CD14-positive monocyte (primary cell): ENCODE measurements at regions not wholly inside any gene's neighbourhood (a gene's known extent, or its start where the extent isn't known, plus 50 kb on each side); places are given as distances from the start of the nearest gene placed in this dataset.

Experiments used
- DNase-seq, 3 donors: peaks; one replicate each; pipeline ENCODE4 v3.0.0-alpha.2; 2011 to 2022
- H2AFZ ChIP-seq: 2 replicates; pipeline ENCODE4 v1.6.0; 2012; ENCODE audit warnings: mild to moderate bottlenecking, low read depth, low read length, inconsistent platforms; ENCODE audit not compliant: insufficient read depth, poor library complexity, severe bottlenecking
- H3K27ac ChIP-seq, 2 donors: 1 replicate in 1 of 2; 2 replicates in 1 of 2; pipeline ENCODE4 v1.5.1; 2012 to 2013; ENCODE audit warnings: low read length in 2 of 2, control low read depth in 1 of 2, inconsistent platforms in 1 of 2, low read depth in 1 of 2, mild to moderate bottlenecking in 1 of 2
- H3K27me3 ChIP-seq, 2 donors: one replicate each; pipeline versions ENCODE4 v1.6.0 to v1.6.1; 2011 to 2013; ENCODE audit warnings: low read length in 2 of 2; ENCODE audit not compliant: control insufficient read depth in 2 of 2, insufficient read depth in 2 of 2
- H3K36me3 ChIP-seq, 2 donors: replicated peaks in 1 of 2; 1 replicate in 1 of 2; 2 replicates in 1 of 2; pipeline versions ENCODE4 v1.5.1 to v1.6.1; 2012 to 2013; ENCODE audit warnings: low read length in 2 of 2, control low read depth in 1 of 2, inconsistent platforms in 1 of 2, mild to moderate bottlenecking in 1 of 2; ENCODE audit not compliant: insufficient read depth in 2 of 2, control insufficient read depth in 1 of 2
- H3K4me1 ChIP-seq, 2 donors: 1 replicate in 1 of 2; 2 replicates in 1 of 2; pipeline versions ENCODE4 v1.5.1 to v1.6.1; 2012 to 2013; ENCODE audit warnings: low read length in 2 of 2, control low read depth in 1 of 2, inconsistent platforms in 1 of 2, mild to moderate bottlenecking in 1 of 2, moderate library complexity in 1 of 2; ENCODE audit not compliant: insufficient read depth in 2 of 2, control insufficient read depth in 1 of 2
- H3K4me2 ChIP-seq: replicated peaks from 2 replicates; pipeline ENCODE3; 2012; ENCODE audit warnings: low read length, moderate library complexity, mild to moderate bottlenecking; ENCODE audit not compliant: poor library complexity, severe bottlenecking; ENCODE audit errors: extremely low read depth
- H3K4me3 ChIP-seq, 3 experiments: fragments of 200-600 bp in 1 of 3; sonication (generic) in 1 of 3; replicated peaks in 1 of 3; 1 replicate in 2 of 3; 2 replicates in 1 of 3; pipeline ENCODE4 v1.5.1; 2011 to 2013; ENCODE audit warnings: low read length in 3 of 3, mild to moderate bottlenecking in 3 of 3, control low read depth in 2 of 3, low read depth in 2 of 3, inconsistent platforms in 1 of 3, moderate library complexity in 1 of 3
- H3K79me2 ChIP-seq: 2 replicates; pipeline ENCODE4 v1.6.0; 2012; ENCODE audit warnings: mild to moderate bottlenecking, control low read depth, inconsistent platforms, low read length, moderate library complexity; ENCODE audit not compliant: insufficient read depth
- H3K9ac ChIP-seq: 2 replicates; pipeline ENCODE4 v1.6.0; 2017; ENCODE audit warnings: low read length, mild to moderate bottlenecking; ENCODE audit not compliant: insufficient read depth, poor library complexity, severe bottlenecking
- H3K9me3 ChIP-seq, 2 donors: replicated peaks in 1 of 2; 1 replicate in 1 of 2; 2 replicates in 1 of 2; pipeline versions ENCODE4 v1.5.1 to v1.6.1; 2012 to 2013; ENCODE audit warnings: low read length in 2 of 2, control low read depth in 1 of 2; ENCODE audit not compliant: control insufficient read depth in 1 of 2, insufficient read depth in 1 of 2
- H4K20me1 ChIP-seq: 2 replicates; pipeline ENCODE4 v1.6.0; 2012; ENCODE audit warnings: mild to moderate bottlenecking, low read length, control low read depth, moderate library complexity; ENCODE audit not compliant: insufficient read depth
- H3K27ac Mint-ChIP-seq, 7 donors: one replicate each; pipeline ENCODE4 v1.8.0; 2020; ENCODE audit warnings: mild to moderate bottlenecking in 7 of 7, mixed read lengths in 7 of 7, moderate library complexity in 6 of 7, inconsistent platforms in 2 of 7
- H3K27me3 Mint-ChIP-seq, 3 donors: one replicate each; pipeline ENCODE4 v1.8.0; 2021 to 2022; ENCODE audit warnings: low read depth in 3 of 3, mild to moderate bottlenecking in 3 of 3, mixed read lengths in 3 of 3, moderate library complexity in 3 of 3, inconsistent platforms in 1 of 3
- H3K36me3 Mint-ChIP-seq, 2 donors: one replicate each; pipeline ENCODE4 v1.8.0; 2020; ENCODE audit warnings: mixed read lengths in 2 of 2, inconsistent platforms in 1 of 2, mild to moderate bottlenecking in 1 of 2
- H3K4me1 Mint-ChIP-seq: one replicate; pipeline ENCODE4 v1.8.0; 2020; ENCODE audit warnings: mild to moderate bottlenecking, mixed read lengths
- H3K4me3 Mint-ChIP-seq, 2 donors: one replicate each; pipeline ENCODE4 v1.8.0; 2020; ENCODE audit warnings: mild to moderate bottlenecking in 2 of 2, mixed read lengths in 2 of 2, moderate library complexity in 1 of 2
- H3K9me3 Mint-ChIP-seq, 7 donors: one replicate each; pipeline ENCODE4 v1.8.0; 2020 to 2022; ENCODE audit warnings: mixed read lengths in 7 of 7, mild to moderate bottlenecking in 6 of 7, moderate library complexity in 6 of 7, inconsistent platforms in 2 of 7
- CTCF ChIP-seq: fragments of 200-600 bp; IDR thresholded peaks from one replicate; pipeline ENCODE4 v1.8.0; 2022; ENCODE audit warnings: antibody characterized with exemption, mild to moderate bottlenecking
- WGBS: methylation state at CpG from one replicate; pipeline ENCODE4 v1.1.5; 2013; ENCODE audit warnings: missing lambda C conversion rate; ENCODE audit not compliant: insufficient coverage; 5-methylcytosine and 5-hydroxymethylcytosine counted together
- intact Hi-C, 2 donors: fragments of 100-400 bp; cut with micrococcal nuclease; formaldehyde crosslinking; loops; one replicate each; pipeline versions ENCODE4 v1.15.0 to v1.15.1; 2023

GRCh38 chr3:154522036-154522602, 92.1 kb upstream of the GPR149 start:
- H3K4me2 ChIP-seq: no peak overlapping the region
- H3K4me1 ChIP-seq: no peaks in the 10 kb centered on the region
- no peaks in the 10 kb centered on the region for H3K27me3 ChIP-seq
- H3K4me3 Mint-ChIP-seq: no peak overlapping the region
- no peak overlapping the region for H3K27ac Mint-ChIP-seq
- H4K20me1 ChIP-seq: no peaks in the 10 kb centered on the region
- no peak for DNase-seq
- TF ChIP-seq CTCF: no peak
- no peaks in the 10 kb centered on the region for H3K36me3 ChIP-seq
- no peak overlapping the region for H2AFZ ChIP-seq
- no peak overlapping the region for H3K27ac ChIP-seq
- H3K79me2 ChIP-seq: no peaks in the 10 kb centered on the region
- H3K9me3 ChIP-seq: no peaks in the 10 kb centered on the region
- H3K9ac ChIP-seq: no peak overlapping the region
- intact Hi-C loops: no loop called here
- H3K27me3 Mint-ChIP-seq: peaks cover 0 to 2% (median 0%) of the 10 kb centered on the region in 3 donors
- H3K4me1 Mint-ChIP-seq: peaks cover 2% of the 10 kb centered on the region
- H3K4me3 ChIP-seq: no peak overlapping the region
- peaks cover 0 to 3% (median 0%) of the 10 kb centered on the region in 7 donors for H3K9me3 Mint-ChIP-seq
- no peaks in the 10 kb centered on the region for H3K36me3 Mint-ChIP-seq

- no peak for TF ChIP-seq CTCF
- H3K79me2 ChIP-seq: no peaks in the 10 kb centered on the region
- no peaks in the 10 kb centered on the region for H3K9me3 ChIP-seq
- H3K4me1 ChIP-seq: no peaks in the 10 kb centered on the region
- H3K36me3 Mint-ChIP-seq: no peaks in the 10 kb centered on the region
- no peaks in the 10 kb centered on the region for H3K36me3 ChIP-seq
- H3K27me3 Mint-ChIP-seq: peaks cover 0 to 1% (median 0%) of the 10 kb centered on the region in 3 donors
- no peaks in the 10 kb centered on the region for H3K27me3 ChIP-seq
- H2AFZ ChIP-seq: no peak overlapping the region
- no peak overlapping the region for H3K4me2 ChIP-seq
- H3K27ac ChIP-seq: no peak overlapping the region
- no peak overlapping the region for H3K27ac Mint-ChIP-seq
- H3K4me1 Mint-ChIP-seq: peaks cover 2% of the 10 kb centered on the region
- H3K4me3 Mint-ChIP-seq: no peak overlapping the region
- no peak for DNase-seq
- H3K9me3 Mint-ChIP-seq: peaks cover 2 to 6% (median 2%) of the 10 kb centered on the region in 7 donors
- intact Hi-C loops: no loop called here
- H3K9ac ChIP-seq: no peak overlapping the region
- H4K20me1 ChIP-seq: no peaks in the 10 kb centered on the region
- no peak overlapping the region for H3K4me3 ChIP-seq
- no CpG with 5 or more reads among the region's 2 CpGs for WGBS
Measured at GRCh38 chr3:154517404-154517803, 87.4 kb upstream of the GPR149 start.
